GM23338 (cell line): ENCODE measurements at regions not wholly inside any gene's neighbourhood (a gene's known extent, or its start where the extent isn't known, plus 50 kb on each side); places are given as distances from the start of the nearest gene placed in this dataset.

Source experiments
- EZH2 ChIP-seq: fragments of 200-600 bp; sonication (generic); IDR thresholded peaks from one replicate; pipeline ENCODE4 v1.8.0; 2017; ENCODE audit warnings: antibody characterized with exemption, mild to moderate bottlenecking, low read depth; ENCODE audit not compliant: unreplicated experiment
- JUNB ChIP-seq: IDR thresholded peaks from one replicate; pipeline ENCODE4 v1.6.1; 2016; ENCODE audit warnings: antibody characterized with exemption; ENCODE audit not compliant: unreplicated experiment
- TF ChIP-seq, protein P1 (sequence below), 2 experiments: fragments of 200-600 bp in 1 of 2; sonication (generic) in 1 of 2; conservative IDR thresholded peaks; 2 replicates each; pipeline versions ENCODE4 v1.5.1 to v1.6.1; 2016 to 2017; ENCODE audit warnings: antibody characterized with exemption in 2 of 2, low read depth in 2 of 2, mild to moderate bottlenecking in 2 of 2, moderate library complexity in 1 of 2

DNA sequence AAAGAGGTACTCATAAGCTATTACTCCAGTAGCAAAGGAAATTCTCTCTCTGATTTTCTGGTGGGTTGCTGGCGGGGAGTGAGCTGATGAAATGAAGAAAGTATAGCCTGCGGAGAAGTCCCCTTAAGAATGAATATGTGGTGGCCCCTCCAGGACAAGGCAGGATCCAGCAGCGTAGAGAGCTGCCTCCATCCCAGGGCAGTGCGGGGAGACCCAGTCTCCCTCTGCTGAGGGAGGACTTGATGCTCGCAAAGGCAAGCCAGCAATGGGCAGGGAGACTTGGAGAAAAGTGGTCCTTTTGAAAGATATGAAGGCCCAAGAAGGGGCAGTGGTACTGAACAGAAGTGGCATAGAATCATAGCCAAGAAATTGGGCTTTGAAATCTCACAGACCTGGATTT is 106.0 kb upstream of the SLC44A3 start:
- TF ChIP-seq, protein P1, sequence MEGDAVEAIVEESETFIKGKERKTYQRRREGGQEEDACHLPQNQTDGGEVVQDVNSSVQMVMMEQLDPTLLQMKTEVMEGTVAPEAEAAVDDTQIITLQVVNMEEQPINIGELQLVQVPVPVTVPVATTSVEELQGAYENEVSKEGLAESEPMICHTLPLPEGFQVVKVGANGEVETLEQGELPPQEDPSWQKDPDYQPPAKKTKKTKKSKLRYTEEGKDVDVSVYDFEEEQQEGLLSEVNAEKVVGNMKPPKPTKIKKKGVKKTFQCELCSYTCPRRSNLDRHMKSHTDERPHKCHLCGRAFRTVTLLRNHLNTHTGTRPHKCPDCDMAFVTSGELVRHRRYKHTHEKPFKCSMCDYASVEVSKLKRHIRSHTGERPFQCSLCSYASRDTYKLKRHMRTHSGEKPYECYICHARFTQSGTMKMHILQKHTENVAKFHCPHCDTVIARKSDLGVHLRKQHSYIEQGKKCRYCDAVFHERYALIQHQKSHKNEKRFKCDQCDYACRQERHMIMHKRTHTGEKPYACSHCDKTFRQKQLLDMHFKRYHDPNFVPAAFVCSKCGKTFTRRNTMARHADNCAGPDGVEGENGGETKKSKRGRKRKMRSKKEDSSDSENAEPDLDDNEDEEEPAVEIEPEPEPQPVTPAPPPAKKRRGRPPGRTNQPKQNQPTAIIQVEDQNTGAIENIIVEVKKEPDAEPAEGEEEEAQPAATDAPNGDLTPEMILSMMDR (conservative IDR thresholded peaks at IDR 0.05; ENCODE audit: low read depth in 2 of 2) = no peak
- TF ChIP-seq JUNB (no peak), EZH2 (no peak)
